GM19328 (cell line): ENCODE measurements at regions not wholly inside any gene's neighbourhood (a gene's known extent, or its start where the extent isn't known, plus 50 kb on each side); places are given as distances from the start of the nearest gene placed in this dataset.

Experiments used
- ATAC-seq: cut with Tn5 transposase; IDR thresholded peaks from one replicate; pipeline ENCODE4 v1.9.1; 2021; ENCODE audit warnings: mild to moderate bottlenecking, moderate library complexity; ENCODE audit not compliant: unreplicated experiment

GRCh38 chr5:61948151-61948550 lies 357.9 kb upstream of the KIF2A start:
- ATAC-seq, result no peak

- ATAC-seq, result no peak
These were observed 356.8 kb upstream of the KIF2A start for GRCh38 chr5:61949054-61949678.

GRCh38 chr5:61949679-61950435 lies 356.1 kb upstream of the KIF2A start:
- ATAC-seq, result no peak

DNA sequence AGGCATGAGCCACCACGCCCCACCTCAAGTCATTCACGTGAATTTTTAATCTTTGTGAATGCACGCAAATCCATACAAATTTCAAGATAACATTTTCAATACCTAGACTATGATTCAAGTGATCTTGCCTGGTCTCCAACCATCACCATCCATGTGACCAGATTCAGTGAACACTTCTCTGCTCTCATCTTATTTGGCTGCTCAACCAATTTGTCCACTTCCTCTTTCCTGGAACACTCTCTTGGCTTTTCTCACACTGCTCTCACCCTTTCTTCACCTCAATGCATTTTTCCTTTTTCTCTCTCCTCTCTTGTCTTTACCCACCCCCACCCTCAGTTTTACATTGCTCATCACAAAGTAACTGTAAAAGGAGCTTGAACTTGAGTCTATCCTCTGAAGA lies 354.7 kb upstream of the KIF2A start:
- no peak for ATAC-seq

- ATAC-seq, result no peak
These were observed 352.1 kb upstream of the KIF2A start for GRCh38 chr5:61953913-61954312.

DNA sequence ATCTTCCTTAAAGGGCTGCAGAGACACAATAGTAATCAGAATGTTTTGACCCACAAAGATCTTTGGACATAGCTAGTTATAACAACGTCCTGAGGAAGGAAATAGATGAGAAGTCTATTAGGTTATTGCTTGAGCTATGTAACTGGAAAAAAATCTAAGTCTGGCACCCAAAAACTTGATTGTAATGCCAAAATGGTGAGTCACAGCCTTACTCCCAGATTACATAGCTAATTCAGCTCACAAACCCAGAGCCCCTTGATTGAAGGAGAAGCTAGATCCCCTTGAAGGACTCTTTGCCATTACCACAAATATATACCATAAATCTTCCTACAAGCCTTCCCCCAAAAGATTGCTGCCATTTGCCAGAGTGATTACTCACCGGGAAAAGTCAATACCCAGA lies 341.8 kb upstream of the KIF2A start:
- ATAC-seq, result no peak

- ATAC-seq, result no peak
These were observed 340.9 kb upstream of the KIF2A start for GRCh38 chr5:61965069-61965468.

GRCh38 chr5:61965490-61965889 lies 340.5 kb upstream of the KIF2A start:
- ATAC-seq, result no peak

DNA sequence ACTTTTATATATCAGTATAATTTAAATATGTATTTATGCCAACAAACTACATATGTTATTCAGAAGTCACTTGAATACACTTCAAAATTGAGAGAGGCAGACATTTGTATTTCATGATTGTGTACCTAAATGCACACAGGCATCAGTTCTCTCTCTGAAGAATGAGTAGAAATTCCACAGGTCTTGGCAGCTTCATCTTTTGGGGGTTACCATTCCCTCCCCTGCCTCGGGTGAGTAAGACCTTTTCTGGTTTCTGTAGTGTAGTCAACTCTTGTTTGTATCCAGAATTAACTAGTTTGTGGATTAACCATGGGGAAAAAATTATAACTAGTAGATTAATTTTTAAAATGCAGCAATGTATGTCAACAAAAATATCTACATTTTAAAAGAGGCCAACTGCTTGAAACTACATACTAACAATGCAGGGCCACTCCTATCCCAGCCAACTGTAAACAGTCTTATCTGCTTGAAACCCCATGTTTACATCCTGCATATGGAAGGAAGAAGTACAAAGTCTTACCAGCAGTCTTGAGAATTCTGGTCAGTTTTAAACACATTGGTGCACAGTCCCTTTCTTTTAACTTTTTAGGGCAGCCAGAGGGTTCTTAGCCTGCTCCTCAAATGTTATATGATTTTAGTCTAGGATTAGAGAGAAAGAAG lies 339.6 kb upstream of the KIF2A start:
- no peak for ATAC-seq

DNA sequence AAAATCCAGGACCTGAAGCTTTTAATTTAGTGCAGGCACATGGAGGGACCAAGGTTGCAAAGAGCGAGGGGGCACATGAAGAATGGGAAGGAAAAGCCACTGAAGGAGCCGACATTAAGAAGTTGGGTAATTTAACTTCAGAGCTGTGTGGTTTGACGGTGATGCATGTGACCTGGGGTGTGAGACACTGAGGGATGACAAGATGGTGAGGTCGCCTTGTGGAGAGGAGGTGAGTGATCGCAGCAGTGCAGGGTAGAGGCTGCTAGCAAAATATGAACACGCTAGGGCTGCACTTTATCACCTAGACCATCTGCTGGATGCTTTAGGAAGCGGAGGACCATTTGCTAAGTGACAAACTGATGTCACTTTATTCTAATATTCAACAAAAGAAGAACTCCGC lies 339.0 kb upstream of the KIF2A start:
- ATAC-seq, result no peak

DNA sequence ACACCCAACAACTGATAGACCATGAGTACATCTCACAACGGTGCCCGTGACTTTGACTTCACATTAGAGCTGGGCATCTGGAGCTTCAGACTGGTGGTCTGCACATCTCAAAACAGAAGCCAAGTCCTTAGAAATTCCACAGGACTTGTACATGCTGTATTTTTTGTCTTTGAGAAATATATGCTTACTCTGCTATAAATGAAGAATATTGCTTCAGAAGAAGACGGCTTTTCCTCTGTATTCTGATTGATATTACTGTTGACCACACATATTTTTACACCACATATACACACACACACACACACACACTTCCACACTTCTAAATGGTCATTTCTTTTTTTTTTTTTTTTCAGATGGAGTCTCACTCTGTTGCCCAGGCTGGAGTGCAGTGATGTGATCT lies 338.3 kb upstream of the KIF2A start:
- no peak for ATAC-seq

DNA sequence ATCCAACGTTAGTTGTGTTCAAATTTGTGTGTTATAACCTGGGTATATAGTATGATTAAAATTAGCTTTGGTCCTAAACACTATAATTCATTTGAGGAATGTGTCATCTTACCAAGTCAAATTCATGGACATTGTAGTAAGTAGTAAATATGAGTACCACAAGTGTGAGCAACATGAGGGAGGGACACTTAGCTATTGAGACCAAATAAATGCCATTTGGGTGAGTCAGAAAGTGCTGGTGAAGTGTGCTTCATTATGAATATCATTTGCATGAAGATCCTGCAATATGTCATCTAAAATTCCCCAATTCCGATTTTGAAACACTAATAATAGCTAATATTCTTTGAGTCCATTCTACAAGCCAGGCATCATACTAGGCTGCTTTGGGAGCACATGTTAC lies 336.7 kb upstream of the KIF2A start:
- no peak for ATAC-seq

DNA sequence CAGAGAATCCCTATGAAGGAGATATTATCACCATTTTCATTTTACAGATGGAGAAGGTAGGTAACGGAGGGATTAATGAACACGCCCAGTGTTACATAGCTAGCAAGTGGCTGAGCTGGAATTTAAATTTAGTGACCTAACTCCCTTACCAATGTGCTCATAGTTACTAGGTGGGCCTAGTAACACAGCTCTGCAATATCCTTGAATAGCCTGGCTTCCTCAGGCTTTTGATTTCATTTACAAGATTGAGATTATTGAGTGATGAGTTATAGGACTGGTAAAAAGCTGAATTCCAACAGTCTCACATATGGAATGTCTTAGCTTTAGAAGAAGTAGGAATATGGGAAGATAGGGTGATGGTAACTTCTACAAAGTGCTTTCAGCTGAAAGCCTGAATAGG lies 336.3 kb upstream of the KIF2A start:
- ATAC-seq, result no peak

DNA sequence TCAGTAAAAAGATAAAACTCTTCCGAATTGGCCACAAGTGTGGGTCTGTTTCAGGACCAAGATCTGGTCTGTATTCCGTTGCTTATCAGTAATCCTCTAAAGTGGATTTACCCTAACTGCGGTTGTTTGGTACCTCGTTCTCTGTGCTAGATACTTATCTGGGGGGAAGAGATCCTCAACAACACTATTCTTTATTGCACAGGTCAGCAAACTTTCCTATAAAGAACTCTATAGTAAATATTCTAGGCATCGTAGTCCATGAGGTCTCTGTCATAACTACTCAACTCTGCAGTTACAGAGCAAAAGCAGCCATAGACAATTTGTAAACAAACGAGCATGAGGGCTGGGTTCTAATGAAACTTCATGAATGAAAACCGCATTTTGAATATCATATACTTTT lies 335.8 kb upstream of the KIF2A start:
- no peak for ATAC-seq

GRCh38 chr5:61974680-61975079 lies 331.3 kb upstream of the KIF2A start:
- ATAC-seq, result no peak

GRCh38 chr5:61981886-61982285 lies 324.1 kb upstream of the KIF2A start:
- ATAC-seq, result no peak

DNA sequence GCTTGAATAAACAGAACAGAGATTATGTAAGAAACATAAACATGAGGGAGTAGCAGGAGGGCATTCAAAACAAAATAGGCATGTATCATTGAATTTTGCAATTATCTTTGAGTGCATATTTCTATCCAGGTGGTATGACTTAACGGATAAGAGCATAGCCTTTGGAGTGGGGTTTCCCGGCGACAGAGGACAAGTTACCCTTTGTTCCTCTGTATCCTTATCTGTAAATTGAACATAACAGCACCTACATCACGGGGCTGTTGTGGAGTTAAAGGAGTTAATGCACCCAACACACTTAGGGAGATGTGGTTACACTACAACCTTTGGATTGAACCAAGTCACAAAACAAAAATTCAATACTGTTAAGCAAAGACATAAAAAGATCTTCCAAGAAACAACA lies 314.6 kb upstream of the KIF2A start:
- ATAC-seq, result no peak

GRCh38 chr5:61991866-61992265 lies 314.1 kb upstream of the KIF2A start:
- ATAC-seq, result no peak

DNA sequence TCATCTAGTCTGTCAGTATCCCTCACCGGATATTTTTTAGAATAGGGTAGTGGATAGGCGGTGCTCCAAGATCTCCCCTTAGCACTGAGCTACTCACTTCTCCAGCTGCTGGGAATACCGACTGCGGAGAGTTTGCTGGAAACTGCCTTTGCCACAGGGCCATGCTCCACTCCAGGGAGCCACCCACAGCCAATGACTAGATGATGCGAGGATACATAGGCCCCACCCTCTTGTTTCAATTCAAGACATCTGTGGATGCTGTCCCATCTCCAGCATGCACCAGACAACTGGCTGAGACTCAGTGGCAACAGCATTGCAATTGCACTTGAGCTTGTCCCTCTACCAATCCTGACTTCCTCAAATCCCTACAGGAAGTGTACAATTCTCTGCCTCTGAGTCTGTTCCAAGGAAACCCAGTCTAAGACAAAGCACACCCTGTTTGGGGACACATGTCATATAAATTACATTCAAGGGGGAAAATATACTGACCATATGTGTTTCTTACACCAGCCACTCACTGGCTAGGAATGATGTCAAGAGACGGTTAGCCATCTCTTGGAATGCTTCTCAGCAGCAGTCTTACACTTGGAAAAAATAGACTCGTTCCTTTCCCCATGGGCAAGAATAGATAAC lies 312.6 kb upstream of the KIF2A start:
- ATAC-seq, result no peak

DNA sequence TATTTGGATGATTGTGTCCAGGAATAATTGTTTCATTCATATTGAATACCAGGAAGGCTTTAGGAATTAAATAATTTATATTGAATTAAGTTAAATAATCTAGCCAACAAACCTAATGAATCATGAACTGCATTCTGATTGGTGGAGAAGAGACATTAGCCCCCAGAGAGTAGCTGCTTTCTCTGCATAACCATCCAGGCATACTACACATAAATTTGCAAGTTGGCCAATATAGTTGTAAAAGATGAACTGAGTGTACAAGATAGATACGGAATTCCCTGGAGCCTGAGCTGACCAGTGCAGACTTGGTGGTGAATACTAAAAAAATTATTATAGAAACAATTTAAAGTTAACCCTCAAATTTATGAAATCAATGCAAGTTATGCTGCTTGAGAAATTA lies 311.8 kb upstream of the KIF2A start:
- no peak for ATAC-seq

DNA sequence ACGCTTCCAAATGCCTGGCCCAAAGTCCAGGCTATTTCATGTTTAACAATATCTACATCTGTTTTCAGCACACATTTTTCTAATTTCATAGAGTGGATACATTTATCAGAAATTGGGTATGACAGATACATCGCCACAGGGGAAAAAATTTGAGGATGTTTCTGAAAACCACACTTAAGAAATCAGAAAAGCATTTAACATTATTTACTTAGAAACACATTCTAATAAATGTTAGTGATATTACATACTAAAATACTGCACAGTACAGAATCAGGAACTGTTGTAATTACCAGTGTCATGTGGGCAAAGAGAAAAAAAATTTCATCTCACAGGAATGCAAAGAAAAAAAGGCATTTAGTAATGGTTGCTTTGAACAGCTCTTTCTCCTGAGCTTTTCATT lies 310.5 kb upstream of the KIF2A start:
- ATAC-seq, result no peak

- no peak for ATAC-seq
These were observed 306.6 kb upstream of the KIF2A start for GRCh38 chr5:61999371-61999770.
